Loucy (cell line): ENCODE measurements at regions not wholly inside any gene's neighbourhood (a gene's known extent, or its start where the extent isn't known, plus 50 kb on each side); places are given as distances from the start of the nearest gene placed in this dataset.

Source experiments
- CTCF ChIP-seq: fragments of 200-600 bp; sonication (generic); conservative IDR thresholded peaks from 2 replicates; pipeline ENCODE4 v1.5.1; 2014; ENCODE audit warnings: mild to moderate bottlenecking, antibody characterized with exemption, low read length
- EZH2phosphoT487 ChIP-seq: fragments of 200-600 bp; IDR thresholded peaks from 2 replicates; pipeline ENCODE4 v1.6.1; 2018; ENCODE audit warnings: antibody characterized with exemption, mild to moderate bottlenecking, moderate library complexity, borderline replicate concordance

GRCh38 chr13:76556627-76557026, 329.6 kb downstream of the KCTD12 start:
- TF ChIP-seq CTCF, result no peak
- no peak for TF ChIP-seq EZH2phosphoT487
